Skeletal muscle satellite cell (primary cell): ENCODE measurements at regions not wholly inside any gene's neighbourhood (a gene's known extent, or its start where the extent isn't known, plus 50 kb on each side); places are given as distances from the start of the nearest gene placed in this dataset.

Experiments used
- H3K27me3 ChIP-seq: 2 replicates; pipeline ENCODE4 v1.7.0; 2013; ENCODE audit warnings: low read length; ENCODE audit not compliant: control insufficient read depth, insufficient read depth
- H3K36me3 ChIP-seq: 2 replicates; pipeline ENCODE4 v1.7.0; 2013; ENCODE audit warnings: mild to moderate bottlenecking, control low read depth, low read length; ENCODE audit not compliant: insufficient read depth
- H3K4me1 ChIP-seq: 2 replicates; pipeline ENCODE4 v1.7.0; 2013; ENCODE audit warnings: low read length; ENCODE audit not compliant: control insufficient read depth, insufficient read depth
- H3K4me2 ChIP-seq: 2 replicates; pipeline ENCODE4 v1.7.0; 2013; ENCODE audit warnings: mild to moderate bottlenecking, low read length
- H3K4me3 ChIP-seq: 2 replicates; pipeline ENCODE4 v1.7.0; 2013; ENCODE audit warnings: low read length
- H3K9ac ChIP-seq: 2 replicates; pipeline ENCODE4 v1.7.0; 2013; ENCODE audit warnings: mild to moderate bottlenecking, low read depth, low read length, moderate library complexity
- H3K9me3 ChIP-seq: replicated peaks from 2 replicates; pipeline ENCODE4 v1.7.0; 2013; ENCODE audit warnings: mild to moderate bottlenecking, control low read depth, low read length

DNA sequence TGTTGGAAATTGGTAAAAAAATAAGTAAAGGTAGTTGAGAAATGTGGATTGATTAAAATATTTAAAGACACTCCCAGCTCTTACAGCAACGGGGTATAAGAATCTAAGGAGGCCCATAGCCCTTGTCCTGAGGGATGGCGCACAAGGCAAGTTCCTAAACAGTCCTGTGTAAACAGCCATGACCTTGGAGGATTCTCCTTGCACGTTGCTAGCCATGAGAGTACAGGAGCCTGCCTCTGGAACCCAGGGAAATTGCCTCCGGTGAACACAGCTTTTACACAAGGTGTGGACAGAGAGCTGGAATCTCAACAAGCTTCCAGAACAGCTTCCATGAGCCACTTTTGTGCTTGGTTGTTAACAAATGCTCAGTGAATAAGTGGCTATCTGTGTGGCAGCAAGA lies 378.2 kb downstream of the FOXO1 start:
- H3K9me3 ChIP-seq: no peaks in the 10 kb centered on the region
- no peaks in the 10 kb centered on the region for H3K36me3 ChIP-seq

GRCh38 chr13:40290758-40291157 lies 375.7 kb downstream of the FOXO1 start:
- no peak overlapping the region for H3K9ac ChIP-seq
- H3K9me3 ChIP-seq: no peaks in the 10 kb centered on the region
- no peaks in the 10 kb centered on the region for H3K4me1 ChIP-seq
- no peak overlapping the region for H3K4me2 ChIP-seq
- no peaks in the 10 kb centered on the region for H3K27me3 ChIP-seq
- H3K4me3 ChIP-seq: no peak overlapping the region
- no peaks in the 10 kb centered on the region for H3K36me3 ChIP-seq

More for the DNA sequence above, 378.2 kb downstream of the FOXO1 start:
- Histone ChIP-seq H3K4me1 (no peaks in the 10 kb centered on the region), H3K27me3 (no peaks in the 10 kb centered on the region), H3K9ac (no peak overlapping the region), H3K4me3 (no peak overlapping the region), H3K4me2 (no peak overlapping the region)

DNA sequence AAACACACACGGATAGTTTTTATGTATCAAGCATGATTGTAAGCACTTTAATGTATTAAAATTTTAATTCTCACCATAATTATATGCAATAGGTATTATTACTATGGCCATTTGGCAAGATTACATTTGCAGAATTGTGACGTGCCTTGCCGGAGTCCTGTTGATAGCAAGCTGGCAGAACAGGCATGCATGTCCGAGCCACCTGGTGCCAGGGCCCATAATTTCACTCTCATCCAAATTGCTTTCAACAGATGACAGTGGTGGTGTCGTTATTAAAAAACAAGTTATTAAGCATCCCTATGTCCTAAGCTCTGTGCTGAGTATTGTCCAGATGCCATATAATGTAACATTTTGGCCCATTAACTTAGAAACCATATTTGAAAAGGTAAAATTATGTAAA lies 374.3 kb downstream of the FOXO1 start:
- no peak overlapping the region for H3K4me3 ChIP-seq
- H3K27me3 ChIP-seq: no peaks in the 10 kb centered on the region
- H3K36me3 ChIP-seq: no peaks in the 10 kb centered on the region
- no peaks in the 10 kb centered on the region for H3K4me1 ChIP-seq
- no peaks in the 10 kb centered on the region for H3K9me3 ChIP-seq
- H3K9ac ChIP-seq: no peak overlapping the region
- no peak overlapping the region for H3K4me2 ChIP-seq

- Histone ChIP-seq H3K4me1 (no peaks in the 10 kb centered on the region), H3K9me3 (no peaks in the 10 kb centered on the region), H3K4me2 (no peak overlapping the region), H3K36me3 (no peaks in the 10 kb centered on the region), H3K27me3 (no peaks in the 10 kb centered on the region), H3K9ac (no peak overlapping the region), H3K4me3 (no peak overlapping the region)
Measured at GRCh38 chr13:40292536-40292935, 373.9 kb downstream of the FOXO1 start.

DNA sequence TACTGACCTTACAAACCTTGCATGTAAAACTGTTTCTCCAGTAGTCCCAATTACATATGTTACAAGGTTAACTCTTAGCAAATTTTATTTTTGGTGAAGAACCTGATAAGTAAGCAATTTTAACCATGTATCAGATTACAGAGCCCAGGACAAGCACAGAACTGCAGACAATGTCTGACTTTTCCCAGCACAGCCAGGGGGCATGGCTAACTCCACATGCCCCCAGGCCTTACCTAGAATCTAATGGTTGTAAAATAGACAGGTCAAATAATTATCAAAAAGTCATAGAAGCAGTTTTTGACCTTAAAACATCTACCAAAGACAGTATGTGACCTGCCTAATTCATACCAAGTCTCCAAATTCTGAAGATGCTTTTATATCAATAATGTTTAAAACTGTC lies 364.1 kb downstream of the FOXO1 start:
- H3K4me1 ChIP-seq: no peaks in the 10 kb centered on the region
- peaks cover 8% of the 10 kb centered on the region for H3K9me3 ChIP-seq
- H3K27me3 ChIP-seq: no peaks in the 10 kb centered on the region
- no peak overlapping the region for H3K9ac ChIP-seq
- no peaks in the 10 kb centered on the region for H3K36me3 ChIP-seq
- no peak overlapping the region for H3K4me2 ChIP-seq
- no peak overlapping the region for H3K4me3 ChIP-seq

- Histone ChIP-seq H3K36me3 (no peaks in the 10 kb centered on the region), H3K9ac (no peak overlapping the region), H3K9me3 (peaks cover 8% of the 10 kb centered on the region), H3K4me3 (no peak overlapping the region), H3K27me3 (no peaks in the 10 kb centered on the region), H3K4me1 (no peaks in the 10 kb centered on the region), H3K4me2 (no peak overlapping the region)
Measured at GRCh38 chr13:40304391-40304790, 362.1 kb downstream of the FOXO1 start.

GRCh38 chr13:40306817-40307216 lies 359.6 kb downstream of the FOXO1 start:
- Histone ChIP-seq H3K9ac (no peak overlapping the region), H3K9me3 (peaks cover 8% of the 10 kb centered on the region), H3K27me3 (no peaks in the 10 kb centered on the region), H3K4me3 (no peak overlapping the region), H3K36me3 (no peaks in the 10 kb centered on the region), H3K4me1 (no peaks in the 10 kb centered on the region), H3K4me2 (no peak overlapping the region)

DNA sequence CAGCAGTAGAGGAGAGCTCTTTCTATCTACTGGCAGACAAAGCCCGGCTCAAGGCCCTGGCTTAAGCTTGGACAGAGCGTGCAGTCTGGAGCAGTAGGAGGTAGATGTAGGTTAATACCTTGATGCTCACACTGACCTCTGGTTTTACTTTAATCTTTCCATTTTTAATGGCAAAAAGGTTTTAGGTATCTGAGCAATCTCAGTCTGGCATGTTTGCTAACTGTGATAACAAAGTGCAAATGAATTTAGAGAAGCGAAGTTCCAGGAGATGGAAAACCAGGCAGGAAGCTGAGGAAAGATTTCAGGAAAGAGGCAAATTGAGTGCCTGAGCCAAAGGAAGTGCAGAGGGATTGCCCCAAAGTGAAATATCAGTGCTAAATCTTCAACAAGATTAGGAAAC lies 356.6 kb downstream of the FOXO1 start:
- peaks cover 8% of the 10 kb centered on the region for H3K9me3 ChIP-seq
- no peak overlapping the region for H3K4me3 ChIP-seq
- no peaks in the 10 kb centered on the region for H3K36me3 ChIP-seq
- peaks cover 9% of the 10 kb centered on the region for H3K4me1 ChIP-seq
- H3K9ac ChIP-seq: no peak overlapping the region
- H3K27me3 ChIP-seq: no peaks in the 10 kb centered on the region
- H3K4me2 ChIP-seq: no peak overlapping the region

DNA sequence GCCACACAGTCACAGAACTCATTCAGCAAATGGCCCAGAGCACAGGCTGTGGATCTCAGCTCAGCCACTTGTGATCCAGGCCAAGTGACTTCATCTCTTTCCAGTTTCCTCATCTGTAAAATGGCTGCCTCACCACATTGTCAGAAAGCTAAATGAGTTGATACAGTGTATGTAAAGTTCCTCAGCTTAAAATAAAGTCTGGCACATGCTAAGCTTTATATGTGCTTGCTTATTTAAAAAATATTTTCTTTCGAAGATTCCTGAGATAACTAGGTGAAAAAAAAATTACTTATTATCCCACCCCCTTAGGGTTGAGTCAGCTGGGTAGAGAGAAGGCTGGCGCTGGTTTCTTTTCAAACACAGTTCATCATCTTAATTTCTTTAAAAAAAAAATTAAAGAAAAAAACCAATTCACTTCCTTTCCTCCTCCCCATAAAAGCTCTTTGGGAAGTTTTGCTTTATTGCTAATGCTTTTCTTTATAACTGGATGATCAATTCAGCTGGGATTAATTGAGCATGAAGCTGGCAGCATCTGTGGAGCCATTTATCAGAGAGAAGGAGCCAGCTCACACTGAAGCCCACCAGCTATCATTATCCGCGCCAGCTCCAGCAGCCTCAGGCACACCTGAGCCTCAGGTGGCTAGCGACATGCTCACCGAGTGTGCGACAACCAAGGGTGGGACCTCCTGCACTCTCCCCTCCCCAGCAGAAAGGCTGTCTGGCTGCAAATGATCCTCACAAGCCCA lies 354.9 kb downstream of the FOXO1 start:
- Histone ChIP-seq H3K9ac (no peak overlapping the region), H3K36me3 (no peaks in the 10 kb centered on the region), H3K4me2 (no peak overlapping the region), H3K27me3 (no peaks in the 10 kb centered on the region), H3K9me3 (peaks cover 6% of the 10 kb centered on the region), H3K4me3 (no peak overlapping the region), H3K4me1 (peaks cover 9% of the 10 kb centered on the region)

- H3K4me2 ChIP-seq: no peak overlapping the region
Measured at GRCh38 chr13:40313269-40314200, 352.9 kb downstream of the FOXO1 start.

DNA sequence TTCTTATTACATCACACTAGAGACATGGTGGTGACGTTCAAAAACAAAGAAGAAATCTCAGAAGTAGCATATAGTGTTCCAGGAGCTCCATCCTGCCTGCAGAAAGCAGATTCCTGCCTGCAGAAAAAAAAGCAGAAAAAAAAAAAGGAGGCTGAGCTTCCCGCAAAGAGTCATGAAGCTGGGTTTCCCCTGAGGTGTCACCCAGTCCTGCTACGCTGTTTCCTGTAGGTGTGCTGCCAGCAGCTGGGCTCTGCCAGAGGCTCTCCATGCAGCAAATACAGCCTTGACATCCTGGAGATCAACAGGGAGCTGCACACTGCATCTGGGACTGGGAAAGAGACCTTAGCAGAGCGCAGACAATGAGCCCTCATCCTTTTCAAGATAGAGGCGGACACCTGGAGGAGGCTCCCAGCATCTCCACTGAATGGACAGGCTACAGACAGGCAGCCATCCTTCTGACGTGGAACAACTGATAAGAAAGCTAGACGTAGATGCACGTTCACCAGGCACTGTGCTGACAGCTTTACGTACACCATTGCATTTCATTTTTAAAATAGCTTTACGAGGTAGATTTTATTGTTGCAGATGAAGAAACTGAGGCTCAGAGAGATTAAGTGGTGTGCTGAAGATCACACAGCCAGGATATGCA lies 350.9 kb downstream of the FOXO1 start:
- Histone ChIP-seq H3K4me1 (peaks cover 9% of the 10 kb centered on the region), H3K36me3 (no peaks in the 10 kb centered on the region), H3K4me2 (no peak overlapping the region), H3K27me3 (no peaks in the 10 kb centered on the region), H3K9ac (no peak overlapping the region), H3K4me3 (no peak overlapping the region), H3K9me3 (no peaks in the 10 kb centered on the region)

More at GRCh38 chr13:40313269-40314200, 352.9 kb downstream of the FOXO1 start:
- Histone ChIP-seq H3K4me1 (peaks cover 9% of the 10 kb centered on the region), H3K4me3 (no peak overlapping the region), H3K9me3 (no peaks in the 10 kb centered on the region), H3K36me3 (no peaks in the 10 kb centered on the region), H3K9ac (no peak overlapping the region), H3K27me3 (no peaks in the 10 kb centered on the region)
